Activated CD4-positive, alpha-beta T cell treated with anti-CD3 and anti-CD28 coated beads, Interleukin-2, Interleukin-6, amounts not matched to agents 100 ng/mL and 50 ng/mL, durations not matched to agents 16 hours and 8 hours (primary cell): ENCODE measurements at regions not wholly inside any gene's neighbourhood (a gene's known extent, or its start where the extent isn't known, plus 50 kb on each side); places are given as distances from the start of the nearest gene placed in this dataset.
"Not testable (repeated sequence)": the region's sequence is repeated elsewhere in the genome, so short reads cannot be mapped to it uniquely, and the experiment has no call there.

Experiments used
- DNase-seq: peaks from one replicate; pipeline ENCODE4 v3.0.0-alpha.2; 2020

- no peak for DNase-seq
Observed at GRCh38 chr6:126824226-126824625, 294.2 kb upstream of the RSPO3 start.

GRCh38 chr6:126824815-126825214 is 293.7 kb upstream of the RSPO3 start:
- no peak for DNase-seq

- DNase-seq: no peak
Observed at GRCh38 chr6:126826166-126826714, 292.2 kb upstream of the RSPO3 start.

- DNase-seq: no peak
Observed at GRCh38 chr6:126831461-126831860, 287.0 kb upstream of the RSPO3 start.

- no peak for DNase-seq
Observed at GRCh38 chr6:126842769-126843168, 275.7 kb upstream of the RSPO3 start.

- DNase-seq: no peak
Observed at GRCh38 chr6:126848119-126848518, 270.4 kb upstream of the RSPO3 start.

GRCh38 chr6:126867641-126868040 is 250.8 kb upstream of the RSPO3 start:
- no peak for DNase-seq

- DNase-seq: no peak
Observed at GRCh38 chr6:126873351-126873750, 245.1 kb upstream of the RSPO3 start.

- DNase-seq: no peak
Observed at GRCh38 chr6:126873791-126874190, 244.7 kb upstream of the RSPO3 start.

- no peak for DNase-seq
Observed at GRCh38 chr6:126876446-126876845, 242.0 kb upstream of the RSPO3 start.

- no peak for DNase-seq
Observed at GRCh38 chr6:126880964-126881363, 237.5 kb upstream of the RSPO3 start.

- no peak for DNase-seq
Observed at GRCh38 chr6:126886106-126886505, 232.4 kb upstream of the RSPO3 start.

- DNase-seq: no peak
Observed at GRCh38 chr6:126888727-126889725, 229.4 kb upstream of the RSPO3 start.

GRCh38 chr6:126890055-126890454 is 228.4 kb upstream of the RSPO3 start:
- DNase-seq: no peak

- DNase-seq: no peak
Observed at GRCh38 chr6:126891158-126891557, 227.3 kb upstream of the RSPO3 start.

- DNase-seq: not testable (repeated sequence)
Observed at GRCh38 chr6:126892869-126893268, 225.6 kb upstream of the RSPO3 start.

- no peak for DNase-seq
Observed at GRCh38 chr6:126897758-126898157, 220.7 kb upstream of the RSPO3 start.

- DNase-seq: no peak
Observed at GRCh38 chr6:126904176-126904575, 214.3 kb upstream of the RSPO3 start.

GRCh38 chr6:126905917-126906316 is 212.6 kb upstream of the RSPO3 start:
- DNase-seq: no peak

GRCh38 chr6:126907312-126907711 is 211.2 kb upstream of the RSPO3 start:
- DNase-seq: no peak

GRCh38 chr6:126907996-126908395 is 210.5 kb upstream of the RSPO3 start:
- DNase-seq: no peak

GRCh38 chr6:126909493-126909892 is 209.0 kb upstream of the RSPO3 start:
- DNase-seq: no peak

GRCh38 chr6:126913651-126914050 is 204.8 kb upstream of the RSPO3 start:
- no peak for DNase-seq

GRCh38 chr6:126914172-126914571 is 204.3 kb upstream of the RSPO3 start:
- DNase-seq: no peak
